IgD-negative memory B cell (primary cell): ENCODE measurements at regions not wholly inside any gene's neighbourhood (a gene's known extent, or its start where the extent isn't known, plus 50 kb on each side); places are given as distances from the start of the nearest gene placed in this dataset.

Experiments
- H3K27ac Mint-ChIP-seq, 3 donors: one replicate each; pipeline ENCODE4 v1.8.0; 2020 to 2022; ENCODE audit warnings: mild to moderate bottlenecking in 3 of 3, mixed read lengths in 3 of 3, moderate library complexity in 1 of 3
- H3K27me3 Mint-ChIP-seq: one replicate; pipeline ENCODE4 v1.8.0; 2021; ENCODE audit warnings: mixed read lengths
- H3K36me3 Mint-ChIP-seq: one replicate; pipeline ENCODE4 v1.8.0; 2020; ENCODE audit warnings: mild to moderate bottlenecking, mixed read lengths
- H3K4me1 Mint-ChIP-seq, 3 donors: one replicate each; pipeline ENCODE4 v1.8.0; 2020 to 2022; ENCODE audit warnings: mixed read lengths in 3 of 3, mild to moderate bottlenecking in 1 of 3
- H3K4me3 Mint-ChIP-seq, 4 donors: one replicate each; pipeline ENCODE4 v1.8.0; 2020 to 2022; ENCODE audit warnings: mild to moderate bottlenecking in 4 of 4, mixed read lengths in 4 of 4, moderate library complexity in 3 of 4
- H3K9me3 Mint-ChIP-seq, 3 donors: one replicate each; pipeline ENCODE4 v1.8.0; 2020 to 2021; ENCODE audit warnings: mixed read lengths in 3 of 3, mild to moderate bottlenecking in 1 of 3

GRCh38 chr5:61677220-61677619, 345.2 kb downstream of the ZSWIM6 start:
- H3K27ac Mint-ChIP-seq: no peak overlapping the region
- H3K9me3 Mint-ChIP-seq: no peaks in the 10 kb centered on the region
- H3K36me3 Mint-ChIP-seq: no peaks in the 10 kb centered on the region
- H3K27me3 Mint-ChIP-seq: no peaks in the 10 kb centered on the region
- no peak overlapping the region for H3K4me3 Mint-ChIP-seq
- H3K4me1 Mint-ChIP-seq: peaks cover 5% of the 10 kb centered on the region in 3 donors

GRCh38 chr5:61678966-61679365, 346.9 kb downstream of the ZSWIM6 start:
- H3K27ac Mint-ChIP-seq: no peak overlapping the region
- H3K4me3 Mint-ChIP-seq: no peak overlapping the region
- H3K27me3 Mint-ChIP-seq: no peaks in the 10 kb centered on the region
- no peaks in the 10 kb centered on the region for H3K9me3 Mint-ChIP-seq
- H3K4me1 Mint-ChIP-seq: peaks cover 0 to 1% (median under 1%) of the 10 kb centered on the region in 3 donors
- H3K36me3 Mint-ChIP-seq: no peaks in the 10 kb centered on the region

- Mint-ChIP-seq H3K4me1 (no peaks in the 10 kb centered on the region), H3K9me3 (no peaks in the 10 kb centered on the region), H3K27me3 (no peaks in the 10 kb centered on the region)
These were observed 347.5 kb downstream of the ZSWIM6 start for GRCh38 chr5:61679562-61679961.

GRCh38 chr5:61680247-61680646, 348.2 kb downstream of the ZSWIM6 start:
- Mint-ChIP-seq H3K27ac (no peak overlapping the region), H3K36me3 (no peaks in the 10 kb centered on the region), H3K4me3 (no peak overlapping the region), H3K4me1 (no peaks in the 10 kb centered on the region), H3K9me3 (no peaks in the 10 kb centered on the region), H3K27me3 (peaks cover under 1% of the 10 kb centered on the region)

More at GRCh38 chr5:61679562-61679961, 347.5 kb downstream of the ZSWIM6 start:
- Mint-ChIP-seq H3K4me3 (no peak overlapping the region), H3K36me3 (no peaks in the 10 kb centered on the region), H3K27ac (no peak overlapping the region)

DNA sequence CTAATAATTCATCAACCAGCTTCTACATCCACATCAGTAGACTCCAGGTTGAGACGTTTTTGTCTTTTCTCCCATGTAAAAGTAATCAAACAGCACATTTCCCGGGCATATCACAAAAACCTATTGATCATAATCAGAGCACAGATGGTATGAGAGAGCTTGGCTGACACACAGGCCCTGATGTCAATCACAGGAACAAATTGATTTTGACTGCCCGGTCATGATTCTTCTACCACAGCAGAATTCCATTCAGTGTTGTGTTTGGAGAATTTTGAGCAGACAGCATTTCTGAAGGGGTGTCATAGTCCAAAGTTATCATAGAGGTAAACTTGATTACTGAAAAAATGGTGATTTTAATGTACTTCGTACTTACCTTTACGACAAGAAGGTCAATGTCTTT, 351.1 kb downstream of the ZSWIM6 start:
- H3K4me1 Mint-ChIP-seq: no peaks in the 10 kb centered on the region
- H3K36me3 Mint-ChIP-seq: no peaks in the 10 kb centered on the region
- no peak overlapping the region for H3K4me3 Mint-ChIP-seq
- H3K27ac Mint-ChIP-seq: no peak overlapping the region
- H3K9me3 Mint-ChIP-seq: peaks cover 0 to 2% (median 0%) of the 10 kb centered on the region in 3 donors
- H3K27me3 Mint-ChIP-seq: peaks cover 6% of the 10 kb centered on the region

- Mint-ChIP-seq H3K27ac (no peak overlapping the region), H3K4me1 (no peaks in the 10 kb centered on the region), H3K27me3 (peaks cover 6% of the 10 kb centered on the region), H3K4me3 (no peak overlapping the region), H3K36me3 (no peaks in the 10 kb centered on the region), H3K9me3 (peaks cover 0 to 2% (median 0%) of the 10 kb centered on the region in 3 donors)
These were observed 351.9 kb downstream of the ZSWIM6 start for GRCh38 chr5:61683926-61684325.

- H3K4me3 Mint-ChIP-seq: no peak overlapping the region
- H3K27ac Mint-ChIP-seq: no peak overlapping the region
- peaks cover 0 to 2% (median 0%) of the 10 kb centered on the region in 3 donors for H3K9me3 Mint-ChIP-seq
- peaks cover 6% of the 10 kb centered on the region for H3K27me3 Mint-ChIP-seq
- no peaks in the 10 kb centered on the region for H3K36me3 Mint-ChIP-seq
- H3K4me1 Mint-ChIP-seq: no peaks in the 10 kb centered on the region
These were observed 354.6 kb downstream of the ZSWIM6 start for GRCh38 chr5:61686491-61687257.

DNA sequence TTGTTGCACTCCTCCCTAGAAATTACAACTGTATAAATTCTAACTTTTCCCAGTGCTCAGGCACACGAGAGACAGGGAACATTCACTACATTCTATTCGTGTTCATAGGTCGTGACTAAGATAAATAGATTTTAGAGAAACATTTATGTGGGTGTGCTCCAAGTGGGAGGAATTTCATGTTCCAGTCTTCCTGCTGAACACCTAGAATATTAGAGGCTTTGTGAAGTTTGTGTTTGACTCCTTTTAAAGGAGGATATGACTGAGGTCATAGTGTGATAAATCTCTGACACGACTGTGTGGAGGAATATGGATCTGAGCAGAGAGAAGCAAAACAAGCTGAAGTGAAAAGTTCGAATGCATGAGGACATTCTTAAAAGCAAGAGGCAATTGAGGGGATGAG, 355.3 kb downstream of the ZSWIM6 start:
- no peak overlapping the region for H3K27ac Mint-ChIP-seq
- no peak overlapping the region for H3K4me3 Mint-ChIP-seq
- H3K36me3 Mint-ChIP-seq: no peaks in the 10 kb centered on the region
- H3K27me3 Mint-ChIP-seq: peaks cover 6% of the 10 kb centered on the region
- H3K9me3 Mint-ChIP-seq: peaks cover 0 to 6% (median 4%) of the 10 kb centered on the region in 3 donors
- no peaks in the 10 kb centered on the region for H3K4me1 Mint-ChIP-seq

- Mint-ChIP-seq H3K36me3 (no peaks in the 10 kb centered on the region), H3K4me1 (no peaks in the 10 kb centered on the region), H3K9me3 (peaks cover 2 to 6% (median 4%) of the 10 kb centered on the region in 3 donors), H3K27ac (no peak overlapping the region), H3K27me3 (peaks cover 6% of the 10 kb centered on the region), H3K4me3 (no peak overlapping the region)
These were observed 357.2 kb downstream of the ZSWIM6 start for GRCh38 chr5:61689153-61689846.

- H3K9me3 Mint-ChIP-seq: peaks cover 0 to 4% (median 0%) of the 10 kb centered on the region in 3 donors
- no peaks in the 10 kb centered on the region for H3K36me3 Mint-ChIP-seq
- no peak overlapping the region for H3K4me3 Mint-ChIP-seq
- no peaks in the 10 kb centered on the region for H3K27me3 Mint-ChIP-seq
- no peaks in the 10 kb centered on the region for H3K4me1 Mint-ChIP-seq
- H3K27ac Mint-ChIP-seq: no peak overlapping the region
These were observed 365.9 kb downstream of the ZSWIM6 start for GRCh38 chr5:61697809-61698558.

DNA sequence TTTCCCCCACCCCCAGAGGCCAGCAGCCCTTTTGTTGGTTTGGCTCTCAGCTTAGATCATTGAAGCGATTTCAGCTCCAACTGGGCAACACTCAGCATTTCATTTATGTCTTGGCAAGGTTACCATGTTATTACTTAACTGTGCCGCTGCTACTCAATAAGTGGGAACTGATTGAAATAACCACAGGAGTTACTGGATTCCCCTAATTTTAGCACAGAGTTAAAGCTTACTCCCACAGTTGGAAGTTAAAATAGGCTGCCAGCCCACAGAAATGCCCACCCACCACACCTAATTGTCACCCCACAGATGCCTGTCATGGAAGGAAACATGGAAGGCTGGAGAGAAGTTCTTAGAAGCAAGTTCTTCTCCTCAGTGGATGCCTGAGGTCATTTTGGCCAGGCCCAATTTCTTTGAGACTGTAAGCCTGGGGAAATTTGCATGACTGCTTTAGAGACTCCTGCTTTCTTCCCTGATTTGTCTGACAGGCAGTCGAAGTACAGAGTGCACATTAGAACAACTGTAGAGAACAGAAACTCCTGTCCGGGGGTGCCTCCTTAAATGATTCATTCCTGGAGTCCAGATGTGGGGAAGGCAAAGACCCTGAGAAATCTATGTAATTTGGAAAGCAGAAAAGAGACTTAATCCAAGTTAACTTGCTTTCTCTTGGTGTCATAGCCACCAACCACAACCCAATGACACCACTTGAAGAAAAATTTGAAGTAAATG, 370.0 kb downstream of the ZSWIM6 start:
- H3K4me1 Mint-ChIP-seq: peaks cover 0 to 7% (median 0%) of the 10 kb centered on the region in 3 donors
- no peaks in the 10 kb centered on the region for H3K36me3 Mint-ChIP-seq
- H3K27me3 Mint-ChIP-seq: peaks cover 5% of the 10 kb centered on the region
- H3K9me3 Mint-ChIP-seq: peaks cover 0 to 2% (median 0%) of the 10 kb centered on the region in 3 donors
- H3K4me3 Mint-ChIP-seq: no peak overlapping the region
- no peak overlapping the region for H3K27ac Mint-ChIP-seq

DNA sequence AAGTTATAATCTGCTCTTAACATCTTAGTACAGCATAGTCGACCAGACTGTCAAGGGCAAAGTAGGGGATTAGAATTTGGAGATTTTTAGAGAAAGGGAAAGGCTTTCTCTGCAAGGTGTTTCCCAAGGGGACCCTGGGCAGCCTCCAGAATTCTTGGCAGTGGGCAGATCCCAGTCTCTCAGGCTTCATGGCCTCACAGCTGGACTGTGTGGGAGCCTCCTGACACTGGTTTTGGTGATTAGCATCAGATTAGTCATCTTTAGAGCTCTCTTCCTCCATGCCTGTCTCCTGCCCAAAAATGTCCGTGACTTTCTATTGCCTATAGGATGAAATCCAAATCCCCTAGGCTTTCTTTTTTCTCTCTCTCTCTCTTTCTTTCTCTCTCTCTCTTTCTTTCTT, 370.7 kb downstream of the ZSWIM6 start:
- Mint-ChIP-seq H3K27me3 (peaks cover 7% of the 10 kb centered on the region), H3K27ac (no peak overlapping the region), H3K36me3 (no peaks in the 10 kb centered on the region), H3K4me3 (no peak overlapping the region), H3K4me1 (peaks cover 0 to 7% (median 0%) of the 10 kb centered on the region in 3 donors), H3K9me3 (peaks cover 0 to 2% (median 0%) of the 10 kb centered on the region in 3 donors)

- H3K4me3 Mint-ChIP-seq: no peak overlapping the region
- H3K27me3 Mint-ChIP-seq: peaks cover 8% of the 10 kb centered on the region
- no peak overlapping the region for H3K27ac Mint-ChIP-seq
- peaks cover 0 to 7% (median 1%) of the 10 kb centered on the region in 3 donors for H3K4me1 Mint-ChIP-seq
- no peaks in the 10 kb centered on the region for H3K36me3 Mint-ChIP-seq
- H3K9me3 Mint-ChIP-seq: peaks cover 0 to 5% (median 0%) of the 10 kb centered on the region in 3 donors
These were observed 372.2 kb downstream of the ZSWIM6 start for GRCh38 chr5:61704289-61704688.

- Mint-ChIP-seq H3K9me3 (peaks cover 5 to 8% (median 5%) of the 10 kb centered on the region in 3 donors), H3K4me3 (no peak overlapping the region), H3K36me3 (no peaks in the 10 kb centered on the region), H3K27ac (no peak overlapping the region), H3K4me1 (peaks cover 0 to 7% (median 1%) of the 10 kb centered on the region in 3 donors), H3K27me3 (peaks cover 8% of the 10 kb centered on the region)
These were observed 374.7 kb downstream of the ZSWIM6 start for GRCh38 chr5:61706751-61707150.
